Muscle layer of colon (tissue), 2 donors: ENCODE measurements at regions not wholly inside any gene's neighbourhood (a gene's known extent, or its start where the extent isn't known, plus 50 kb on each side); places are given as distances from the start of the nearest gene placed in this dataset.
"Not testable (repeated sequence)": the region's sequence is repeated elsewhere in the genome, so short reads cannot be mapped to it uniquely, and the experiment has no call there.

ENCODE experiments used
- H3K27ac ChIP-seq: one replicate; pipeline ENCODE4 v1.7.0; 2013; ENCODE audit warnings: low read depth, mild to moderate bottlenecking, low read length, moderate library complexity
- H3K27me3 ChIP-seq, 2 donors: one replicate each; pipeline ENCODE4 v1.7.0; 2013; ENCODE audit warnings: low read length in 2 of 2, mild to moderate bottlenecking in 2 of 2; ENCODE audit not compliant: insufficient read depth in 2 of 2, control insufficient read depth in 1 of 2
- H3K36me3 ChIP-seq: one replicate; pipeline ENCODE4 v1.7.0; 2013; ENCODE audit warnings: mild to moderate bottlenecking, low read length; ENCODE audit not compliant: insufficient read depth
- H3K4me1 ChIP-seq: one replicate; pipeline ENCODE4 v1.7.0; 2013; ENCODE audit warnings: mild to moderate bottlenecking, low read length; ENCODE audit not compliant: insufficient read depth
- H3K4me3 ChIP-seq, 2 donors: one replicate each; pipeline ENCODE4 v1.7.0; 2013; ENCODE audit warnings: low read length in 2 of 2, low read depth in 1 of 2, mild to moderate bottlenecking in 1 of 2, moderate library complexity in 1 of 2
- H3K9ac ChIP-seq: one replicate; pipeline ENCODE4 v1.7.0; 2013; ENCODE audit warnings: low read length
- H3K9me3 ChIP-seq: one replicate; pipeline ENCODE4 v1.7.0; 2013; ENCODE audit warnings: mild to moderate bottlenecking, low read length
- donor health status: abdominal sarcoma.
- donor health status: Adenocarcinoma of cecum.

DNA sequence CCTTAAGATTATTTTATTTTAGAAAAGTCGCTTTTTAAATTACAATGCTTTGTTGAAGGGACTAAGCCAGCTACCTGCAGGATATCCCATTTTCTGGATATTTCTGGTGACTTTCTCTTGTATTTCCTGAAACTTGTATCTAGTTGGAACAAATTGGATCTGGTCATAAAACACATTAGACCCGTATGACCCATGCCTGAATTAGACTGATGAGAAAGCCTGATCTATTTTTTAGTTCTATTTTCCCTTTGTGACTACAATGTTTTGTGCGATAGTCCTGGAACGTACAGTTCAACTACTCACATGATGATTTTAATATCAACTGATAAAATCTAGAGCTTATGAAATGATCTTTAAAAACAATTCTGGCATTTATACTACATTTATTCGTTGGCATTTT is 151.8 kb downstream of the RHOU start:
- Histone ChIP-seq H3K4me3 (no peak overlapping the region), H3K27me3 (no peaks in the 10 kb centered on the region), H3K9ac (no peak overlapping the region), H3K9me3 (no peaks in the 10 kb centered on the region), H3K36me3 (no peaks in the 10 kb centered on the region), H3K27ac (no peak overlapping the region), H3K4me1 (no peaks in the 10 kb centered on the region)

DNA sequence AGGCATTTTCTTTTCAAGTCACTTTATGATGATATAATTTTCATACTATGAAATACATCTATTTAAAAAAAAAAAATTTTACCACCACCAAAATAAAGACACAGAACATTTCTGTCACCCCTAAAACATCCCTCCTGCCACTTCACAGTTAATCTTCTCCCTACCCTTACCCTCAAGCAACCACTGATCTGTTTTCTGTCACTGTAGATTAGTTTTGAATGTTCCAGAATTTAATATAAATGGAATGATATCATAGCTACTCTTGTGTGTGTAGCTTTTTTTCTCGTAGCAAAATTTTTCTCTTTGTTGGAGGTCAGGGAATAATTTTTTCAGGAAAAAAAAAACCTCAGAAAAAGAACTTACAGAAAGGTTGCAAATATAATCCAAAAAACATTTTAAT is 152.7 kb downstream of the RHOU start:
- H3K27me3 ChIP-seq, result no peaks in the 10 kb centered on the region
- H3K36me3 ChIP-seq, result no peaks in the 10 kb centered on the region
- no peak overlapping the region for H3K4me3 ChIP-seq
- no peak overlapping the region for H3K9ac ChIP-seq
- H3K27ac ChIP-seq, result no peak overlapping the region
- H3K4me1 ChIP-seq, result no peaks in the 10 kb centered on the region
- no peaks in the 10 kb centered on the region for H3K9me3 ChIP-seq

DNA sequence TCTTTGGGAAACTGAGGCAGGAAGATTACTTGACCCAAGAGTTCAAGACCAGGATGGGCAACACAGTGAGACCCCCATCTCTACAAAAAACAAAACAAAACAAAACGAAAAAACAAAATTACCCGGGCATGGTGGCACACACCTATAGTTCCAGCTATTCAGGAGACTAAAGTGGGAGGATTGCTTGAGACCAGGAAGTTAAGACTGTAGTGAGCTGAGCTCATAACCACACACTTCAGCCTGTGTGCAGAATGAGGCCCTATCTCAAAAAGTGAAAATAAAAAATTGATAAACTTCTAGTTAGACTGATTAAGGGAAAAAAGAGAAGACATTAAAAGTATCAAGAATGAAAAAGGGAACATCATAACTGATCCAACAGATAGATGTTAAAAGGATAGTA is 154.0 kb downstream of the RHOU start:
- Histone ChIP-seq H3K4me3 (no peak overlapping the region), H3K9ac (no peak overlapping the region), H3K4me1 (no peaks in the 10 kb centered on the region), H3K9me3 (no peaks in the 10 kb centered on the region), H3K27me3 (no peaks in the 10 kb centered on the region), H3K27ac (no peak overlapping the region), H3K36me3 (no peaks in the 10 kb centered on the region)

DNA sequence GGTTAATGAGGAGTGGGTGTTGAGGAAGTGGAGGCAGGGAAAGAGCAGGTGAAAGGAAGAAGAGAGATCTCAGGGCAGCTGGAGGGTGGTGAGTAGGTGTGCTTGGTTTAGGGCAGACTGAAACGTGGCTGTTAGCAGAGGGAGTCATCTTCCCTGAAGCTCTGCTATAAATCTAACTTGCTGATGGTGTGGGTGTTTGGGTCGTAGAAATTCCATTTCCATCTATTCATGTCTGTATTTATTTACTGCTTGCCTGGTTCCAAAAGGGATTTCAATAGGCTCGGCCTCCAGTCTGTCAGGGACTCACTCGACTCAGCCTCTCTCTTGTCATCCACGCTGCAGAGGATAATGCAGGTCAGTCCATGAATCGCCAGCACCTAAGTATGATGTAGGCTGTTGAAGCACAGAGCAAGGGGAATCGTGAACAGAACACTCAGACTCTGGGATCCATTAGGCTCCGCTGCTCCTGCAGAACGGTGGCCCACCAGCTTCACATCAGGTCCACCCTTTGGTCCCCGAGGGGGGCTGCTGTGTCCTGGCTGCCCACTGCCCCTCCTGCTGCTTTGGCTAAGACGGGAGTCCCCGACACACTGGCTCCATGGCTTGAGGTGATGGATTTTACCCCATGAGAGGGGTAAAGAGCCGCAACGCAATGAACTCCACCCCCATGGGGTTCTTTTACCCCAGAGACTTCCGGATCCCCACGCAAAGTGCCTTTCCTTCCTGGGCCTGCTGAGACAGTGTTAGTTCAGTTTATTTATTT is 156.2 kb downstream of the RHOU start:
- no peak overlapping the region for H3K4me3 ChIP-seq
- H3K27ac ChIP-seq, result no peak overlapping the region
- H3K27me3 ChIP-seq, result no peaks in the 10 kb centered on the region
- H3K36me3 ChIP-seq, result no peaks in the 10 kb centered on the region
- no peak overlapping the region for H3K9ac ChIP-seq
- H3K9me3 ChIP-seq, result no peaks in the 10 kb centered on the region
- H3K4me1 ChIP-seq, result no peaks in the 10 kb centered on the region

DNA sequence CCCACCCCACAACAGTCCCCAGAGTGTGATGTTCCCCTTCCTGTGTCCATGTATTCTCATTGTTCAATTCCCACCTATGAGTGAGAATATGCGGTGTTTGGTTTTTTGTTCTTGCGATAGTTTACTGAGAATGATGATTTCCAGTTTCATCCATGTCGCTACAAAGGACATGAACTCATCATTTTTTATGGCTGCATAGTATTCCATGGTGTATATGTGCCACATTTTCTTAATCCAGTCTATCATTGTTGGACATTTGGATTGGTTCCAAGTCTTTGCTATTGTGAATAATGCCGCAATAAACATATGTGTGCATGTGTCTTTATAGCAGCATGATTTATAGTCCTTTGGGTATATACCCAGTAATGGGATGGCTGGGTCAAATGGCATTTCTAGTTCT is 156.9 kb downstream of the RHOU start:
- not testable (repeated sequence) for H3K9me3 ChIP-seq

DNA sequence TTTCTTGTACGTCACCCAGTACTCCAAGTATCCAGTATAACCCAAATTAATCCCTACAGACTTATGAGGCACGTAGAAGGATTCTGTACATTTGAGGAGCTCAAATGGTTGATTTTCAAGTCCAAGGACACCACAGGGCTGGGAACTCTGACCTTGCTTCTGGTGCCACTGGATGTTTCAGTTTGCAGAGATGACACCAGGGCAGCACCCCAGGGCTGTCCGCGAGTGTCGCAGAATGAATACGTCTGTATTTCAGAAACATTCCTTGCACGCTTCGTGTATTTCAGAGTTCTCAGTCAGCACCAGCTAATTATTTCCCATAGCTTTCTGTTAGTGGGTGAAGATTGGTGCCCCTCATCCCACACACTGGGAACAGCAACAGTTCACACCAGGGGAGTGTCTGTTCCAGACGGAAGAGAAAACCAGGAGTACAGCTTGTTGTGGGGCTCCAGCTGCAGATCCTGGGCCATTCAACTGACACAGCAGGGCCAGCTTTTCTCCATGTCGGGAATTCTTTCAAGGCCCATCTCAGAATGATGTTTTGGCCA is 159.2 kb downstream of the RHOU start:
- Histone ChIP-seq H3K4me3 (no peak overlapping the region), H3K27ac (no peak overlapping the region), H3K27me3 (no peaks in the 10 kb centered on the region), H3K9ac (no peak overlapping the region), H3K4me1 (no peaks in the 10 kb centered on the region), H3K36me3 (no peaks in the 10 kb centered on the region), H3K9me3 (no peaks in the 10 kb centered on the region)

More for the DNA sequence above, 156.9 kb downstream of the RHOU start:
- not testable (repeated sequence) for H3K9ac ChIP-seq, H3K4me3 ChIP-seq, H3K36me3 ChIP-seq, H3K27me3 ChIP-seq, H3K27ac ChIP-seq, H3K4me1 ChIP-seq

DNA sequence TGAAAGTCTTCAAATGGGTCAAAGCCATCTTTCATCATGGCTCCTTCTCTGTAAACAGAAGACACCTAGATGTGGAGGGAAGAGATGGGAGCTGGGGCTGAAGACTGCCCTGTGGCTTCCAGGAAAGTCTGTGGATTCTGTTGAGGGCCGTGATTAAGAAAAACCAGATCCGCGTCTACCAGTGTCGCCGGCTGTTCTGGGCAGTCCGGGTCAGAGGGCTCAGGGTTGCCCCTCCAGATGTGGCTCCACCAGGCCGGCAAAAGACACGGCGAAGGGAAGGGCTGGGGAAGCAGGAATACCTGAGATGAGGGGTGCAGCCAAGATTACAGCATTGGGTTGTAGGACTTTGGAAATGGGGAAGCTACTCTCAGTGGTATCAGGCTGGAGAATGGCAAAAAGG is 162.6 kb downstream of the RHOU start:
- H3K4me3 ChIP-seq, result no peak overlapping the region
- H3K9ac ChIP-seq, result no peak overlapping the region
- no peaks in the 10 kb centered on the region for H3K9me3 ChIP-seq
- no peaks in the 10 kb centered on the region for H3K27me3 ChIP-seq
- H3K36me3 ChIP-seq, result no peaks in the 10 kb centered on the region
- H3K27ac ChIP-seq, result no peak overlapping the region
- H3K4me1 ChIP-seq, result peaks cover 33% of the 10 kb centered on the region

DNA sequence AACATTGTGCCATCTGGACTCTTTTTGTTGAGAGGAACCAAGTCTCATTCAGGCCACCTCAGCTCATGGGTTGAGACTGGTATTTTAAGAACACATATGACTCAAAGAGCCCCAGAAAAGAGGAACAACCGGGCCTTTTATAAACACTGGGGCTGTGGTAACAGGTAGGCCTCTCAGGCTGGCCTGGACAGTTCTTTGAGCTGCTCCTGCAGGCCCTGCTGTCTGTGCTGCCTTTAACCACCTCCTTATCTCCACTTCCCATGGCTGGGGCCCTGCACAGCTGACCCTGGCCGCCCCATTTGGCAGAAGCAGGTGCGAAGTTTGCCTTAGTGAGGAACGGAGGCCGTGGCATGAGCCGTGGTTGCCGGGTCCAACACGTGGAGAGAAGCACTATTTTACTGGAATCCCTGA is 163.3 kb downstream of the RHOU start:
- Histone ChIP-seq H3K36me3 (no peaks in the 10 kb centered on the region), H3K27ac (no peak overlapping the region)

DNA sequence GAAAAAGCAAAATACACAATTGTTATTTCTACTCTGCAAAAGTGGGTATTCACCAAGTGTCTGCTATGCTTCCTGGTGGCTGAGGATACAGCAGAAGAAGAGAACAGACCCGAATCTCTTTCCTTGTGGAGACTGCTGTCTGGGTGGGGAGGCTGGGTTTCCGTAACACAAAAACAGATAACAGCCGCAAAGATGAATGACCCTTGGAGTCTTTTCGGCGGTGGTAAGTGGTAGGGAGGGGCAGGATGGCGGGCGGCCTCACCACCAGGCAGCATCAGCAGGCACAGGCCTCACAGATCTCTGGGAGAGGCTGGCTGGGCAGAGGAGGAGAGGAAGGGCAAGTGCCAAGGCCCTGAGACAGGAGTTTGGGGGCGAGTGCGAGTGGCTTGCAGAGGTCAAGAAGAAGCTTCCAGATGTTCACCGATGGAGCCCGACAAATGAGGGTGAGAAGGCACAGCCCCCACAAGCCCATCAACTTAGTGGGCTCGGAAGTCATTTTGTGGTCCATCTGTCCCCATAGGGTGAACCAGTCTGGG is 164.2 kb downstream of the RHOU start:
- no peaks in the 10 kb centered on the region for H3K36me3 ChIP-seq
- H3K9ac ChIP-seq, result no peak overlapping the region
- peaks cover 46% of the 10 kb centered on the region for H3K4me1 ChIP-seq
- H3K27me3 ChIP-seq, result no peaks in the 10 kb centered on the region
- no peaks in the 10 kb centered on the region for H3K9me3 ChIP-seq
- H3K4me3 ChIP-seq, result no peak overlapping the region
- no peak overlapping the region for H3K27ac ChIP-seq

More for the DNA sequence above, 163.3 kb downstream of the RHOU start:
- Histone ChIP-seq H3K27me3 (no peaks in the 10 kb centered on the region), H3K4me3 (no peak overlapping the region), H3K9ac (no peak overlapping the region), H3K4me1 (peaks cover 39% of the 10 kb centered on the region), H3K9me3 (no peaks in the 10 kb centered on the region)

DNA sequence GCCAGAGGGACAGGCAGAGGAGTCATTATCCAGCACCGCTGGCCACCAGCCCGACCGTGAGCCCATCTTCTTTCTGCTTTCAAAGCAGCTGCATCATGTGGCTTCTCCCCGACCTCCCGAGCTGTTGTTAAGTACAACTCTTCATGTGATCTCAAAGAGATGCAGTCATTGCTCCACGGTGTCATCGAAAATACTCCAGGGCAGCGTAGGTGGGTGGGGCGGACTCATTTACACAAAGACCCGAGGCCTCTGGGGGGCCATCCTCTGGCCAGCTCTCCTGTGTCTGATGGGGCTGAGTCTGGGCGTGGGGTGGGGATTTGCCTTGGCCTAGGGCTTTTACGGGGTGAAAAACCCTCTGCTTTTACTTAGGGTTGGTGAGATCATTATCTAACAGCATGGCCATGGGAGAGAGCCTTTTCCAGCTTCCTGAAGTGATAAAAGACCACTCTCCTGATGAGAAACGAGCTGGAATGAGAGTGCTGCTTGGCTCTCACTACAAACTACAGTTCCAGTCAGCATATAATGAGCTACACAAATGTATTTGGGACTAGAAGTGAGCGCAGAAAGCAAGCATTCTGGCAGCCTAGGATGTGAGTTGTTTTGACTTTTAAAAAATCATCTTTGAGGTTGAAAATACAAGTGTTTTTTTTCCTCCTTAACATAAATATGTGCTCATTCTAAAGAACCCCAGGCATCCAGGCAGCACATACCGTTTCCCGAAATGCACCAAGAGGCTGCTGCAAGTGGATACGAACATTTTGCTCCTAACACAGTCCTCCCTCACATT is 165.0 kb downstream of the RHOU start:
- peak overlapping the region; percentile 29 for H3K9ac ChIP-seq
- no peaks in the 10 kb centered on the region for H3K27me3 ChIP-seq
- no peak overlapping the region for H3K4me3 ChIP-seq
- no peaks in the 10 kb centered on the region for H3K36me3 ChIP-seq
- no peaks in the 10 kb centered on the region for H3K9me3 ChIP-seq
- peaks cover 46% of the 10 kb centered on the region for H3K4me1 ChIP-seq
- peak overlapping the region; percentile 74 for H3K27ac ChIP-seq

DNA sequence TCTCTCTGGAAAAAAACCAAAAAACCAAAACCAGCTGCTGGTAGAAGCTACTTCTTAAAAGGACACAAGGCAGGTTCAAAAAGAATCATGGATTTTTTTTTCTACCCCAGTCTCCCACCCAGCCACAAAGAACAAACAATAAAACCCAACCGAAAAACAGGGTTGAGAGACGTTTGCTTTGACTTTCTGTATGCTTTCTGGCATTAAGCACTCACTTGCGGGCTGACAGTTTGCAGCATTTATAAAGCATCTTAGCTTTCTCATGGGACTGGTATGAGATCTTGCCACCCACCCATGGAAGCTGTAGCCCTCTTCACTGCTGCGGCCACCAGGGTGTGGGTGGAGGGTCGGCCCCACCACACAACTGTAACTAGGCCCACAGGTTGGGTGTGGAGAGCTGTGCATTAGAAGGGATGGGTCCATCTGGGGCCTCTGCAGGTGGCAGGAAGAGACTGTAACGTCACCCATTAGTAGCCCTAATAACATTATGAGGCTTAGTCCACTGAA is 165.7 kb downstream of the RHOU start:
- Histone ChIP-seq H3K4me1 (peaks cover 46% of the 10 kb centered on the region), H3K27ac (peak overlapping the region; percentile 74), H3K27me3 (no peaks in the 10 kb centered on the region), H3K4me3 (no peak overlapping the region), H3K9ac (no peak overlapping the region), H3K36me3 (no peaks in the 10 kb centered on the region), H3K9me3 (no peaks in the 10 kb centered on the region)
